Urinary bladder (tissue), 3 donors: ENCODE measurements at regions not wholly inside any gene's neighbourhood (a gene's known extent, or its start where the extent isn't known, plus 50 kb on each side); places are given as distances from the start of the nearest gene placed in this dataset.
A peak's percentile ranks its signal among the peaks of the same experiment; 100 is the strongest.

Source experiments
- DNase-seq: peaks from one replicate; pipeline ENCODE4 v3.0.0-alpha.2; 2015; ENCODE audit errors: extremely low spot score
- H3K27ac ChIP-seq: one replicate; pipeline ENCODE4 v1.5.1; 2013; ENCODE audit warnings: low read depth, mild to moderate bottlenecking, moderate library complexity
- H3K36me3 ChIP-seq: one replicate; pipeline ENCODE4 v1.6.1; 2013; ENCODE audit warnings: mild to moderate bottlenecking, moderate library complexity; ENCODE audit not compliant: insufficient read depth
- H3K4me1 ChIP-seq: one replicate; pipeline ENCODE4 v1.6.1; 2013; ENCODE audit warnings: mild to moderate bottlenecking, moderate library complexity; ENCODE audit not compliant: insufficient read depth
- H3K4me3 ChIP-seq: one replicate; pipeline ENCODE4 v1.5.1; 2013; ENCODE audit warnings: low read depth, low read length
- WGBS: extraction: QIAGEN DNeasy Blood & Tissue Kit; methylation state at CpG from one replicate; pipeline ENCODE4 v1.1.7; 2013; 5-methylcytosine and 5-hydroxymethylcytosine counted together
- donor health status: healthy with polysubstance abuse.
- donor health status: healthy.

GRCh38 chrX:38856670-38857265, 55.5 kb downstream of the MID1IP1 start:
- Histone ChIP-seq H3K27ac (no peak overlapping the region), H3K36me3 (no peaks in the 10 kb centered on the region), H3K4me1 (no peaks in the 10 kb centered on the region), H3K4me3 (no peak overlapping the region)
- 92% methylated on average over 4 of the region's 4 CpGs for WGBS
- no peak for DNase-seq

DNA sequence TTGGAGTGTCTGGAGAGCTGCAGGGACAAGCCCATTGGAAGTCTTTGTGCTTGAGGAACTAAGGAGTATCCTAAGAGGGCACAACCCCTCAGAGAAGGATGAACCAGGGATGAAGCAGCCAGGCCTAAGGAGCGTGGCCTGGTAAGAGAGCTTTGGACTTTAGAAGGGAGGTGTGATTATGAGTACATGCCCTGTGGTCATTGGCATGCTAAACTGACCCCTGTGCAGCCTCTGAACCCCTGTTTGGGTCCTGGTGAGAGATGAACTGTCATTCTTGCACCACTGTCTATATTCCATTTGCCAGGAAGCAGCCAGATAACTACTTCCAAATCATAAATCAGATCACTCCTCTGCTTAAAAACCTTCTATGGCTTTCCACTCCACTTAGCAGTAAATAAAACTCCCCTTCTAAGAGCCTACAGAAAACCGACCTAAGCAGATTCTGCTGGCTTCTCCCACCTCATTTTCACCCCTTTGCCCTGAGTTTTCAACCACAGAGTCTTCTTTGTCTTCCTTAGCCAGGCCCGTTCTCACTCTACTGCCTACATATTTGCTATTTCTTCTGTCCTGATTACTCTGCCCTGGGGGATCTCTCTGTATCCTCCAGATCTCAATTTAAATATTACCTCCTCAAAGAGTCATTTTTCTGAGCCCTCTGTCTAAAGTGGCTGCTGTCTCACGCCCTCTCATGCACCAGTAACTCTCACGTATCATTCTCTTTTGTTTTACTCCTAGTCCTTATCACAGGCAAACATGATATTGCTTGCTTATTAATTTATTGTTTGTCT, 56.7 kb downstream of the MID1IP1 start:
- Histone ChIP-seq H3K36me3 (no peaks in the 10 kb centered on the region), H3K4me1 (no peaks in the 10 kb centered on the region), H3K4me3 (no peak overlapping the region), H3K27ac (no peak overlapping the region)
- 88% methylated on average over 5 of the region's 5 CpGs for WGBS
- DNase-seq: no peak

GRCh38 chrX:38859602-38860001, 58.3 kb downstream of the MID1IP1 start:
- Histone ChIP-seq H3K36me3 (no peaks in the 10 kb centered on the region), H3K4me3 (no peak overlapping the region), H3K4me1 (no peaks in the 10 kb centered on the region), H3K27ac (no peak overlapping the region)
- DNase-seq: no peak

GRCh38 chrX:38860106-38861013, 59.1 kb downstream of the MID1IP1 start:
- no peak for DNase-seq
- no peaks in the 10 kb centered on the region for H3K36me3 ChIP-seq
- no peaks in the 10 kb centered on the region for H3K4me1 ChIP-seq
- 94% methylated on average over 4 of the region's 4 CpGs for WGBS
- no peak overlapping the region for H3K4me3 ChIP-seq
- no peak overlapping the region for H3K27ac ChIP-seq

- DNase-seq: no peak
- no peaks in the 10 kb centered on the region for H3K4me1 ChIP-seq
- no peaks in the 10 kb centered on the region for H3K36me3 ChIP-seq
- no peak overlapping the region for H3K27ac ChIP-seq
- no peak overlapping the region for H3K4me3 ChIP-seq
- WGBS: 71% methylated on average over 2 of the region's 2 CpGs
Observed at GRCh38 chrX:38861489-38861888, 60.2 kb downstream of the MID1IP1 start.

DNA sequence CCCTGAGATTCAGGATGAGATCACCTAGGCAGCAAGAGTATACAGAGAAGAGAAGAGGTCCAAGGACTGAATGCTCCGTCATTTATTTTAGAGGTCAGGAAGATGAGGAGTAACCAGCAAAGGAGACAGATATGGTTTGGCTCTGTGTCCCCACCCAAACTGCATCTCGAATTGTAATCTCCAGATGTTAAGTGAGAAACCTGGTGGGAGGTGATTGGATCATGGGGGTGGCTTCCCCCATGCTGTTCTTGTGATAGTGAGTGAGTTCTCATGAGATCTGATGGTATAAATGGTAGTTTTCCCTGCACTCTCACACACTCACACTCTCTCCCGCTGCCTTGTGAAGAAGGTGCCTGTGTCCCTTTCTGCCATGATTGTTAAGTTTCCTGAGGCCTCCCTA, 60.8 kb downstream of the MID1IP1 start:
- 80% methylated on average over 3 of the region's 3 CpGs for WGBS
- H3K27ac ChIP-seq: no peak overlapping the region
- DNase-seq: no peak
- no peaks in the 10 kb centered on the region for H3K36me3 ChIP-seq
- H3K4me3 ChIP-seq: no peak overlapping the region
- H3K4me1 ChIP-seq: no peaks in the 10 kb centered on the region

DNA sequence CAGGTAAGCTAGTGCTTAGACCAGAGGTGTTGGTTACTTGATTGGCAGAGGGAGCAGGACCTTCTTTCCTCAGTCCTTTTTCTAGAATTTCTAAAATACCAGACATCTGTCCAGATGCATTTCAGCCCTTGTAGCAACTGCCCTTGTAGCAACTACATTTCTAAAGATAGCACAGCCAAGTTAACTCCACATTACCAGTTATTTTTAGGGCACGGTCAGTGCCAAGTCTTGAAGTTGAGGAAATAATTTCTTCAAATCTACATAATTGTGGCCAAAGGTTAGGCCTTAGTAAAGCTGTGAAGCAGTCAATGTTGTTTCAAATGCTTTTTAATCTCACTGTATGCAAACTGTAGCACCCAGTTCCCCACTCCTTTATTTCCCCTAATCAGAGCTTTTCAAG, 62.9 kb downstream of the MID1IP1 start:
- WGBS: 38% methylated on average over 1 of the region's 1 CpG
- no peak for DNase-seq
- H3K36me3 ChIP-seq: no peaks in the 10 kb centered on the region
- H3K4me3 ChIP-seq: no peak overlapping the region
- H3K27ac ChIP-seq: no peak overlapping the region
- H3K4me1 ChIP-seq: no peaks in the 10 kb centered on the region

GRCh38 chrX:38868321-38868720, 67.1 kb downstream of the MID1IP1 start:
- DNase-seq: no peak
- no peaks in the 10 kb centered on the region for H3K36me3 ChIP-seq
- no peak overlapping the region for H3K27ac ChIP-seq
- H3K4me1 ChIP-seq: no peaks in the 10 kb centered on the region
- WGBS: 87% methylated on average over 6 of the region's 6 CpGs
- no peak overlapping the region for H3K4me3 ChIP-seq

DNA sequence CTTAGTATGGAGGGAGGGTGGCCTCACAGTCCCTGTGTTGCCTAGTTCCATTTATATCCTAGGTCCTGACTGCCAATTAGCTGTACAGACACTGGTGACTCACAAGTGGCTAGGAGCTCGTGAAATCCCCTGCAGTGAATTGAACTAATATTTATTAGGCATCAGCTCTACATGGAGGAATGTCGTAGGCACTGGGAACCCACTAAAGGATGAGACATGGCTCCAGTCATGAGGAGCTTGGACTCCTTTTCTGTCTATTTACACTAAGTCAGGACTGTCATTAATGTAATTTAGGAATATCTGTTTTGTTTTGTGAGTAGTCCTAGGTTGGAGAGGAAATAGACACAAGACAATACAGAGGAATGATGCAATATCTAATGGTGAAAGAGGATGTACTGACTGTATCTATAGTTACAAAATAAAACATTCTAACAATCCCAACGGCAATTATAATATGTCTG, 67.7 kb downstream of the MID1IP1 start:
- no peak for DNase-seq
- no peaks in the 10 kb centered on the region for H3K4me1 ChIP-seq
- 69% methylated on average over 3 of the region's 3 CpGs for WGBS
- H3K36me3 ChIP-seq: no peaks in the 10 kb centered on the region
- no peak overlapping the region for H3K4me3 ChIP-seq
- no peak overlapping the region for H3K27ac ChIP-seq

DNA sequence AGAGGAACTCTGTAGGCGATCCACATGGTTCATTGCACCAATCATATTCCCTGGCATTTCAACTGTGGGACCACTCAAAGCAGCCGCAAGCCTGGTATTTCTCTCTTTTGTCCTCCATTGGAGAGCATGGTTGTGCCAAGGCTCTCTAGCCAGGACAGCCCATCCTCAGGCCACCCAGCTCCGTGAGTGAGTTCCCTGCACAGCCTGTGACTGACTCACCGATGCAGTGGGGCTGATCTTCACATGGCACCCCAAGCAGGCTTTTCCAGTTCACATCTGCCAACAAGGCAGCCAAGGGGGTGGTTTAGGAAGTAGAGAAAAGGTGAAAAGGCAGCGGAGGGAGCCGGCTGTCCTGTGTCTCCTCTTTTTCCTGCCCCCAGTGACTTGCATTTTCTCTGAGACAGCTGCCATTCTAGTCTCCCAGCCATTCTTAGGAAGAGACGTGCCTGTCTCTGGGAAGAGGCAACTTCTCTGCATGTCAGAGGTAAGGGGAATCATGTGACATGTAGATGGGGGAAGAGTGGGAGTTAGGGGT, 69.2 kb downstream of the MID1IP1 start:
- H3K4me3 ChIP-seq: no peak overlapping the region
- no peaks in the 10 kb centered on the region for H3K4me1 ChIP-seq
- H3K27ac ChIP-seq: no peak overlapping the region
- 84% methylated on average over 7 of the region's 7 CpGs for WGBS
- peak; percentile 7 for DNase-seq
- H3K36me3 ChIP-seq: no peaks in the 10 kb centered on the region

GRCh38 chrX:38871129-38872029, 70.1 kb downstream of the MID1IP1 start:
- DNase-seq: no peak
- H3K4me1 ChIP-seq: no peaks in the 10 kb centered on the region
- WGBS: 80% methylated on average over 5 of the region's 5 CpGs
- H3K27ac ChIP-seq: no peak overlapping the region
- H3K4me3 ChIP-seq: no peak overlapping the region
- H3K36me3 ChIP-seq: no peaks in the 10 kb centered on the region

DNA sequence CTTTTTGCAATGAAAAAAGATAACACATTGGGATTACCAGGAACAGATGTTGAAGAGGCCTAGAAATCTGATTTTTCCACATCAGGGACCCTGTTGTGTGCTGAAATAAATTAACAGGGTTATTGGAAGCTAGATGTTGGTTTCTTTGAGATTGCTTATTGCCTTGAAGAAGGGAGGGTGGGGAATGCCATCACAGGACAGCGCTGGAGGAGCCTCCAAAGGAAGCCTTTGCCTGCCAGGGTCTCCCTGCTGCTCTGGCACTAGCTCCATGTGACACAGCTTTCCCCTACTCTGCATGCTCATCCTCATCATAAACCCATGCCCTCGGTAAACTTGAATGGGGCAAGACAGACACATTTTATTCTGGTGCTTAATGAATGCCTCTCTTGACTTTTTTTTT, 76.1 kb downstream of the MID1IP1 start:
- WGBS: 92% methylated on average over 2 of the region's 2 CpGs
- no peaks in the 10 kb centered on the region for H3K36me3 ChIP-seq
- no peak overlapping the region for H3K27ac ChIP-seq
- DNase-seq: no peak
- no peaks in the 10 kb centered on the region for H3K4me1 ChIP-seq
- H3K4me3 ChIP-seq: no peak overlapping the region
